Parathyroid adenoma (tissue), 2 donors: ENCODE measurements at regions not wholly inside any gene's neighbourhood (a gene's known extent, or its start where the extent isn't known, plus 50 kb on each side); places are given as distances from the start of the nearest gene placed in this dataset.
"Not testable (repeated sequence)": the region's sequence is repeated elsewhere in the genome, so short reads cannot be mapped to it uniquely, and the experiment has no call there.

ENCODE experiments used
- H2AFZ ChIP-seq: fragments of 300-600 bp; sonication (generic); one replicate; pipeline ENCODE4 v1.7.0; 2017; ENCODE audit warnings: antibody characterized with exemption, mild to moderate bottlenecking
- H3K27ac ChIP-seq: fragments of 300-600 bp; sonication (generic); one replicate; pipeline ENCODE4 v1.7.0; 2017
- H3K27me3 ChIP-seq: fragments of 300-600 bp; sonication (generic); one replicate; pipeline ENCODE4 v1.7.0; 2017; ENCODE audit warnings: low read length; ENCODE audit not compliant: control insufficient read depth, insufficient read depth
- H3K36me3 ChIP-seq: fragments of 300-600 bp; sonication (generic); one replicate; pipeline ENCODE4 v1.7.0; 2017; ENCODE audit warnings: low read length; ENCODE audit not compliant: control insufficient read depth, insufficient read depth
- H3K4me1 ChIP-seq: fragments of 300-600 bp; sonication (generic); one replicate; pipeline ENCODE4 v1.7.0; 2017; ENCODE audit warnings: control low read depth
- H3K4me2 ChIP-seq: fragments of 300-600 bp; sonication (generic); one replicate; pipeline ENCODE4 v1.7.0; 2017; ENCODE audit warnings: low read length
- H3K4me3 ChIP-seq: fragments of 300-600 bp; sonication (generic); one replicate; pipeline ENCODE4 v1.7.0; 2017; ENCODE audit warnings: low read depth, low read length
- H3K79me2 ChIP-seq: fragments of 300-600 bp; sonication (generic); one replicate; pipeline ENCODE4 v1.7.0; 2017; ENCODE audit warnings: control low read depth
- H3K9ac ChIP-seq: fragments of 300-600 bp; sonication (generic); one replicate; pipeline ENCODE4 v1.7.0; 2017; ENCODE audit warnings: mild to moderate bottlenecking
- H3K9me3 ChIP-seq: fragments of 300-600 bp; sonication (generic); one replicate; pipeline ENCODE4 v1.7.0; 2017; ENCODE audit warnings: low read length; ENCODE audit not compliant: control insufficient read depth
- TF ChIP-seq, protein P1 (sequence below): fragments of 300-600 bp; sonication (generic); IDR thresholded peaks from one replicate; pipeline ENCODE4 v1.7.0; 2017; ENCODE audit warnings: antibody characterized with exemption, mild to moderate bottlenecking
- donor health status: primary hyperparathyroidism.

DNA sequence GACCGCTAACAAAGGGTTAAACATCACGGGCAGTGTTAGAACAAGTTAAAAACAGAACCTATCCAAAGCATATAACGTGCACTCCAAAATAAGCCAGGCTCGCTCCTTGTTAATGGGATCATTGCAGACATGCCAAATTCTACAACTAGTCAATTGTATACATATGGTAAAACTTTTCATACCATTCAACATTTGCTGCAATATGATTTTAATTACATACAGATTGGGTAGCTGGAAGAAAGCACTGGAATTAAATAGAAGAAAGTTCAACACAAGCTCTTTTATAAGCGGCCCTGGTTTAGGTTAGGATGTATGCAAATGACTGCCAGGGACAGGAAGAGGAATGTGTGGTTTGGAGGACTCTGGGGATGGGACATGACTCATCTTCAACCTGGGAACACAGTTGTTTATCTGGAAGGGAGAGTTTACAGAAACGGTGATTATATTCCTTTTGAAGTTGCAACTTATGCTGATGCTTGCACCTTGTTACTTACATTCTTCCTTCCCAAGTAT, 62.5 kb upstream of the TIAM2 start:
- Histone ChIP-seq H3K9me3 (no peaks in the 10 kb centered on the region), H3K27ac (peak overlapping the region; percentile 27), H3K79me2 (no peaks in the 10 kb centered on the region), H2AFZ (peak overlapping the region; percentile 7), H3K4me1 (peaks cover 7% of the 10 kb centered on the region), H3K36me3 (no peaks in the 10 kb centered on the region), H3K9ac (no peak overlapping the region), H3K4me2 (peak overlapping the region; percentile 40), H3K27me3 (no peaks in the 10 kb centered on the region), H3K4me3 (no peak overlapping the region)
- TF ChIP-seq, protein P1, sequence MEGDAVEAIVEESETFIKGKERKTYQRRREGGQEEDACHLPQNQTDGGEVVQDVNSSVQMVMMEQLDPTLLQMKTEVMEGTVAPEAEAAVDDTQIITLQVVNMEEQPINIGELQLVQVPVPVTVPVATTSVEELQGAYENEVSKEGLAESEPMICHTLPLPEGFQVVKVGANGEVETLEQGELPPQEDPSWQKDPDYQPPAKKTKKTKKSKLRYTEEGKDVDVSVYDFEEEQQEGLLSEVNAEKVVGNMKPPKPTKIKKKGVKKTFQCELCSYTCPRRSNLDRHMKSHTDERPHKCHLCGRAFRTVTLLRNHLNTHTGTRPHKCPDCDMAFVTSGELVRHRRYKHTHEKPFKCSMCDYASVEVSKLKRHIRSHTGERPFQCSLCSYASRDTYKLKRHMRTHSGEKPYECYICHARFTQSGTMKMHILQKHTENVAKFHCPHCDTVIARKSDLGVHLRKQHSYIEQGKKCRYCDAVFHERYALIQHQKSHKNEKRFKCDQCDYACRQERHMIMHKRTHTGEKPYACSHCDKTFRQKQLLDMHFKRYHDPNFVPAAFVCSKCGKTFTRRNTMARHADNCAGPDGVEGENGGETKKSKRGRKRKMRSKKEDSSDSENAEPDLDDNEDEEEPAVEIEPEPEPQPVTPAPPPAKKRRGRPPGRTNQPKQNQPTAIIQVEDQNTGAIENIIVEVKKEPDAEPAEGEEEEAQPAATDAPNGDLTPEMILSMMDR: no peak

GRCh38 chr6:154933181-154933827, 61.8 kb upstream of the TIAM2 start:
- no peaks in the 10 kb centered on the region for H3K27me3 ChIP-seq
- no peaks in the 10 kb centered on the region for H3K9me3 ChIP-seq
- H3K79me2 ChIP-seq: no peaks in the 10 kb centered on the region
- H3K9ac ChIP-seq: no peak overlapping the region
- no peak overlapping the region for H3K4me3 ChIP-seq
- peaks cover 7% of the 10 kb centered on the region for H3K4me1 ChIP-seq
- H3K36me3 ChIP-seq: no peaks in the 10 kb centered on the region
- TF ChIP-seq, protein P1: no peak
- no peak overlapping the region for H2AFZ ChIP-seq
- H3K4me2 ChIP-seq: no peak overlapping the region
- no peak overlapping the region for H3K27ac ChIP-seq

GRCh38 chr6:154937306-154938220, 57.6 kb upstream of the TIAM2 start:
- Histone ChIP-seq H3K4me3 (no peak overlapping the region), H3K79me2 (no peaks in the 10 kb centered on the region), H3K4me1 (peaks cover under 1% of the 10 kb centered on the region), H2AFZ (no peak overlapping the region), H3K4me2 (no peak overlapping the region), H3K27me3 (no peaks in the 10 kb centered on the region), H3K9me3 (no peaks in the 10 kb centered on the region), H3K9ac (no peak overlapping the region), H3K27ac (no peak overlapping the region), H3K36me3 (no peaks in the 10 kb centered on the region)
- TF ChIP-seq, protein P1: no peak

DNA sequence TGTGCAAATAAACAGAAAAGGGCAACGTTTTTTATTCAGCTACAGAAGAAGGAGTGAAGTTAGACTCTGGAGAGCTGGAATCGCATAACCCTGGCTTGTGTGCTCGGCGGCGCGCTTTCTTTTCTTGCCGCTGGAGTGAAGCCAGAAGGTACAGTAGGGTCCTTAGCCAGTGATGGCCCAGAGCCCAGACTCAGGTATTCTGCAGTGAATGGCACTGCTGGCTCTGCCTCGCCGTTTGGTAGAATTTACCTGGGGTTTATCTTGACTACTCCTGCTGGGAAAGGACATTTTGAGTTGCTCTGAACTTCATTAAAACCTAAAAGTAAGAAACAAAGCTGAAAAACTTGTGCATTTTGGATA, 56.9 kb upstream of the TIAM2 start:
- Histone ChIP-seq H3K4me1 (no peaks in the 10 kb centered on the region), H3K27ac (no peak overlapping the region)

DNA sequence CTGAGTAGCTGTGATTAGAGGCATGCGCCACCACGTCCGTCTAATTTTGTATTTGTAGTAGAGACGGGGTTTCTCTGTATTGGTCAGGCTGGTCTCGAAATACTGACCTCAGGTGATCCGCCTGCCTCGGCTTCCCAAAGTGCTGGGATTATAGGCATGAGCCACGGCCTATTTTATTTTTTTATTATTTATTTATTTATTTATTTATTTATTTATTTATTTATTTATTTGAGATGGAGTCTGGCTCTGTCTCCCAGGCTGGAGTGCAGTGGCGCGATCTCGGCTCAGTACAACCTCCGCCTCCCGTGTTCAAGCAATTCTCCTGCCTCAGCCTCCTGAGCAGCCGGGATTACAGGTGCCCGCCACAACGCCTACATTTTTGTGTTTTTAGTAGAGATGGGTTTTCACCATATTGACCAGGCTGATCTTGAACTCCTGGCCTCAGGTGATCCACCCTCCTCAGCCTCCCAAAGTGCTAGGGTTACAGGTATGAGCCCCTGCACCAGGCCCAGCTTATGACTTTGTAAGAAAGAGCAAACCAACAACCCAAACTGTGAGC, 56.3 kb upstream of the TIAM2 start:
- not testable (repeated sequence) for H3K27ac ChIP-seq, H3K4me2 ChIP-seq, H3K36me3 ChIP-seq, H3K9ac ChIP-seq, H3K4me3 ChIP-seq, H3K4me1 ChIP-seq, H3K27me3 ChIP-seq, H3K9me3 ChIP-seq, H3K79me2 ChIP-seq, H2AFZ ChIP-seq

More for the DNA sequence above, 56.9 kb upstream of the TIAM2 start:
- no peak overlapping the region for H2AFZ ChIP-seq
- no peaks in the 10 kb centered on the region for H3K79me2 ChIP-seq
- no peaks in the 10 kb centered on the region for H3K9me3 ChIP-seq
- H3K27me3 ChIP-seq: no peaks in the 10 kb centered on the region
- no peak overlapping the region for H3K4me2 ChIP-seq
- H3K4me3 ChIP-seq: no peak overlapping the region
- H3K9ac ChIP-seq: no peak overlapping the region
- TF ChIP-seq, protein P1: no peak
- H3K36me3 ChIP-seq: no peaks in the 10 kb centered on the region
